ENCODE measurements at regions not wholly inside any gene's neighbourhood (a gene's known extent, or its start where the extent isn't known, plus 50 kb on each side); places are given as distances from the start of the nearest gene placed in this dataset.

- TF ChIP-seq CTCF (IDR thresholded peaks at IDR 0.05) (no peak), ZFX (IDR thresholded peaks at IDR 0.05; ENCODE audit: borderline replicate concordance) (no peak)
These were observed 144.0 kb upstream of the IRX6 start for GRCh38 chr16:55179852-55180585.

Data from 22Rv1 (cell line).